ENCODE measurements at regions not wholly inside any gene's neighbourhood (a gene's known extent, or its start where the extent isn't known, plus 50 kb on each side); places are given as distances from the start of the nearest gene placed in this dataset.

GRCh38 chr3:6180171-6180570 lies 680.7 kb upstream of the GRM7 start:
- TF ChIP-seq, protein P1, sequence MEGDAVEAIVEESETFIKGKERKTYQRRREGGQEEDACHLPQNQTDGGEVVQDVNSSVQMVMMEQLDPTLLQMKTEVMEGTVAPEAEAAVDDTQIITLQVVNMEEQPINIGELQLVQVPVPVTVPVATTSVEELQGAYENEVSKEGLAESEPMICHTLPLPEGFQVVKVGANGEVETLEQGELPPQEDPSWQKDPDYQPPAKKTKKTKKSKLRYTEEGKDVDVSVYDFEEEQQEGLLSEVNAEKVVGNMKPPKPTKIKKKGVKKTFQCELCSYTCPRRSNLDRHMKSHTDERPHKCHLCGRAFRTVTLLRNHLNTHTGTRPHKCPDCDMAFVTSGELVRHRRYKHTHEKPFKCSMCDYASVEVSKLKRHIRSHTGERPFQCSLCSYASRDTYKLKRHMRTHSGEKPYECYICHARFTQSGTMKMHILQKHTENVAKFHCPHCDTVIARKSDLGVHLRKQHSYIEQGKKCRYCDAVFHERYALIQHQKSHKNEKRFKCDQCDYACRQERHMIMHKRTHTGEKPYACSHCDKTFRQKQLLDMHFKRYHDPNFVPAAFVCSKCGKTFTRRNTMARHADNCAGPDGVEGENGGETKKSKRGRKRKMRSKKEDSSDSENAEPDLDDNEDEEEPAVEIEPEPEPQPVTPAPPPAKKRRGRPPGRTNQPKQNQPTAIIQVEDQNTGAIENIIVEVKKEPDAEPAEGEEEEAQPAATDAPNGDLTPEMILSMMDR (IDR thresholded peaks at IDR 0.05), result no peak
- TF ChIP-seq POLR2AphosphoS5 (IDR thresholded peaks at IDR 0.05) (no peak), EP300 (IDR thresholded peaks at IDR 0.05) (no peak), POLR2A (IDR thresholded peaks at IDR 0.05) (no peak)

Data from stomach (tissue), 4 donors.